Activated T-cell treated with anti-CD3 and anti-CD28 coated beads, Interleukin-2, amount 50 U/mL, for 4 hours (primary cell): ENCODE measurements at regions not wholly inside any gene's neighbourhood (a gene's known extent, or its start where the extent isn't known, plus 50 kb on each side); places are given as distances from the start of the nearest gene placed in this dataset.

Experiments used
- ATAC-seq, 2 donors: fragments of 200-7000 bp; cut with Tn5 transposase; one replicate each; pipeline ENCODE4 v1.10.0; 2021
- DNase-seq: peaks from one replicate; pipeline ENCODE4 v3.0.0-alpha.2; 2020
- H3K27me3 Mint-ChIP-seq: one replicate; pipeline ENCODE4 v1.8.0; 2021; ENCODE audit warnings: low read depth, mixed read lengths
- H3K36me3 Mint-ChIP-seq: one replicate; pipeline ENCODE4 v1.8.0; 2022; ENCODE audit warnings: mixed read lengths; ENCODE audit not compliant: insufficient read depth
- H3K4me1 Mint-ChIP-seq: one replicate; pipeline ENCODE4 v1.8.0; 2021; ENCODE audit warnings: low read depth, mixed read lengths
- H3K4me3 Mint-ChIP-seq: one replicate; pipeline ENCODE4 v1.8.0; 2021; ENCODE audit warnings: mild to moderate bottlenecking, moderate library complexity, mixed read lengths
- H3K9me3 Mint-ChIP-seq: one replicate; pipeline ENCODE4 v1.8.0; 2021; ENCODE audit warnings: mixed read lengths

DNA sequence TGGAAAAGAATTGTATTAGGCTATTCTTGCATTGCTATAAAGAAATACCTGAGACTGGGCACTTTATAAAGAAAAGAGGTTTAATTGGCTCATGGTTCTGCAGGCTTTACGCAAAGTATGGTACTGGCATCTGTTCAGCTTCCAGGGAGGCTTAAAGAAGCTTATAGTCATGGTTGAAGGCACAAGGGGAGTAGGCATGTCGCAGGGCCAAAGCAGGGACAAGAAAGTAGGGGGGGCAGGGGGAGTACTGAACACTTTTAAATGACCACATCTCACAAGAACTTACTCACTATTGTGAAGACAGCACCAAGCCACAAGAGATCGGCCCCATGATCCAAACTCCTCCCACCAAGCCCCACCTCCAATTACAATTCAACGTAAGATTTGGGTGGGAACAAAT lies 152.5 kb upstream of the PHF14 start:
- Mint-ChIP-seq H3K4me3 (no peak overlapping the region), H3K36me3 (no peaks in the 10 kb centered on the region), H3K27me3 (no peaks in the 10 kb centered on the region), H3K9me3 (no peaks in the 10 kb centered on the region), H3K4me1 (no peaks in the 10 kb centered on the region)
- DNase-seq (no peak), ATAC-seq (no peak)

DNA sequence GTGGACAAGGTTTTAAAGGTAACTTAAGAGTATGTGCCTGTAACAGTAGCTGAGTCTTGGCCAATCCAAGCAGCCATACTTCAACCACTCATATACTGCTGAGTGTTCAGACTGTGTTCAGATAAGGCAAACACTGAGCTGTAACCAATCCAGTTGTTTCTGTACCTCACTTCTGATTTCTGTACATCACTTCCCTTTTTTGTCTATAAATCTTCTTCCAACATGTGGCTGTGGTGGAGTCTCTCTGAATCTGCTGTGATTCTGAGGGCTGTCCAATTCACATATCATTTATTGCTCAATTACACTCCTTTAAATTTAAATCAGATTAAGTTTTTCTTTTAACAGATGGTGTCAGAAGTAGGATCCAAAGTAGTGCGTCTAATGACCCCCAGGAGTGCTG lies 149.5 kb upstream of the PHF14 start:
- ATAC-seq (no peak), DNase-seq (no peak)
- Mint-ChIP-seq H3K27me3 (no peaks in the 10 kb centered on the region), H3K36me3 (no peaks in the 10 kb centered on the region), H3K9me3 (no peaks in the 10 kb centered on the region), H3K4me1 (no peaks in the 10 kb centered on the region), H3K4me3 (no peak overlapping the region)

- Mint-ChIP-seq H3K4me3 (no peak overlapping the region), H3K36me3 (no peaks in the 10 kb centered on the region), H3K4me1 (no peaks in the 10 kb centered on the region), H3K27me3 (no peaks in the 10 kb centered on the region), H3K9me3 (no peaks in the 10 kb centered on the region)
- no peak for ATAC-seq
- no peak for DNase-seq
Measured at GRCh38 chr7:10838228-10838627, 135.4 kb upstream of the PHF14 start.

- H3K4me1 Mint-ChIP-seq, result no peaks in the 10 kb centered on the region
- no peaks in the 10 kb centered on the region for H3K9me3 Mint-ChIP-seq
- DNase-seq, result no peak
- no peak overlapping the region for H3K4me3 Mint-ChIP-seq
- no peaks in the 10 kb centered on the region for H3K36me3 Mint-ChIP-seq
- no peaks in the 10 kb centered on the region for H3K27me3 Mint-ChIP-seq
- ATAC-seq, result no peak
Measured at GRCh38 chr7:10845225-10845624, 128.4 kb upstream of the PHF14 start.

DNA sequence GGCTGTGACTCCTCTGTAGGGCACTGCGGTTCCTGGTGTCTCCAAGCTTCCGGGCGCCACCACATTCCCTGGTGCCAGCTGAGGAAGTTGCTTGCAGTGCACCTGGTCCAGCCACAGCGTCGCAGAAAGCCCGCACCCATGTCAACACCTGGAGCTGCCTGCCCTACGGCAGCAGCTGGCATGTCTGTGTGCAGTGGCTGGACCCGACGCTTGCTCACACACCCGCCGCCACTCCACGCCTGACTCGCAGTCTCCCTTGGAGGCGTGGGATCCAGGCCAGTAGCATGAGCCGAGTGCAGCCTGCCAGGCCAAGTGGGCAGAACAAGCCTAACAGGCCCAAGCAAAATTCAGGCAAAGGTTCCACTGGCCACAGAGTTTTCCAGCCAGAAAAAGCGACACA lies 118.1 kb upstream of the PHF14 start:
- H3K27me3 Mint-ChIP-seq, result peaks cover 5% of the 10 kb centered on the region
- no peaks in the 10 kb centered on the region for H3K4me1 Mint-ChIP-seq
- H3K9me3 Mint-ChIP-seq, result no peaks in the 10 kb centered on the region
- H3K4me3 Mint-ChIP-seq, result no peak overlapping the region
- ATAC-seq (no peak), DNase-seq (no peak)
- H3K36me3 Mint-ChIP-seq, result no peaks in the 10 kb centered on the region

GRCh38 chr7:10860516-10860915 lies 113.2 kb upstream of the PHF14 start:
- peaks cover 15% of the 10 kb centered on the region for H3K27me3 Mint-ChIP-seq
- ATAC-seq (no peak), DNase-seq (no peak)
- no peaks in the 10 kb centered on the region for H3K4me1 Mint-ChIP-seq
- no peaks in the 10 kb centered on the region for H3K36me3 Mint-ChIP-seq
- H3K9me3 Mint-ChIP-seq, result no peaks in the 10 kb centered on the region
- no peak overlapping the region for H3K4me3 Mint-ChIP-seq

DNA sequence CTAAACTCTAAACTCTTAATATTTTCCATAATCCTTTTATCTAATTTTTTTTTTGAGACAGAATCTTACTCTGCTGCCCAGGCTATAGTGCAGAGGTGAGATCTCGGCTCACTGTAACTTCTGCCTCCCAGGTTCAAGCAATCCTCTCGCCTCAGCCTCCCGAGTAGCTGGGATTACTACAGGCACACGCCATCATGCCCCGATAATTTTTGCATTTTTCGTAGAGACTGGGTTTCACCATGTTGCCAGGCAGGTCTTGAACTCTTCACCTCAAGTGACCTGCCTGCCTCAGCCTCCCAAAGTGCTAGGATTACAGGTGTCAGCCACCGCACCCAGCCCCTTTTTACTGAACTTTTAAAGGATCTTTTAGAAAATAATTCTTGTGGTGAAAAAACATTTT lies 110.2 kb upstream of the PHF14 start:
- no peak for ATAC-seq
- H3K9me3 Mint-ChIP-seq, result no peaks in the 10 kb centered on the region

GRCh38 chr7:10874666-10875065 lies 99.0 kb upstream of the PHF14 start:
- Mint-ChIP-seq H3K36me3 (no peaks in the 10 kb centered on the region), H3K27me3 (peaks cover 21% of the 10 kb centered on the region), H3K4me1 (no peaks in the 10 kb centered on the region), H3K4me3 (no peak overlapping the region), H3K9me3 (peaks cover 7% of the 10 kb centered on the region)
- no peak for ATAC-seq
- no peak for DNase-seq

More for the DNA sequence above, 110.2 kb upstream of the PHF14 start:
- Mint-ChIP-seq H3K4me1 (no peaks in the 10 kb centered on the region), H3K4me3 (no peak overlapping the region), H3K36me3 (no peaks in the 10 kb centered on the region), H3K27me3 (peaks cover 15% of the 10 kb centered on the region)
- no peak for DNase-seq

- Mint-ChIP-seq H3K4me1 (no peaks in the 10 kb centered on the region), H3K4me3 (no peak overlapping the region), H3K27me3 (peaks cover 18% of the 10 kb centered on the region), H3K9me3 (peaks cover 7% of the 10 kb centered on the region), H3K36me3 (no peaks in the 10 kb centered on the region)
- DNase-seq, result no peak
- no peak for ATAC-seq
Measured at GRCh38 chr7:10875080-10875479, 98.6 kb upstream of the PHF14 start.

DNA sequence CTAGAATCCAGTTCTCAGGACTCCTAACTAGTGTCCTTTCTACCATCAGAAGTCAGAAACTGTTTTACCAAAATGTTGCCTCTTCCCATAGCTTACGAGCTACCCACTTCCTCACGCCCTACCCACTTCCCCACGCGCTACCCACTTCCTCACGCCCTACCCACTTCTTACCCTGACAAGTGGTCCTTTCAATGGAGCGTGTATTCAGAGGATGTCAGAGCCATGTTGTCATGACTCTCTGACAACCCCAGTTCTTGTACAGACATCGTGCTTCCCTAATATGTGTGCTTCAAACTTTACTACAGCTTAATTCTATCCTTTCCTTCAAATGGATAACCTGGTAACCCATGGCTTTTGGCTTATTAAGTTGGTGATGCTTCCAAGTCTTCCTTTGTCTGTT lies 84.8 kb upstream of the PHF14 start:
- Mint-ChIP-seq H3K36me3 (no peaks in the 10 kb centered on the region), H3K4me3 (peak overlapping the region; percentile 53), H3K27me3 (no peaks in the 10 kb centered on the region), H3K4me1 (peaks cover 10% of the 10 kb centered on the region), H3K9me3 (no peaks in the 10 kb centered on the region)
- ATAC-seq (peak; percentile 63 to 66), DNase-seq (no peak)

GRCh38 chr7:10889266-10889898 lies 84.3 kb upstream of the PHF14 start:
- peaks cover 10% of the 10 kb centered on the region for H3K4me1 Mint-ChIP-seq
- no peaks in the 10 kb centered on the region for H3K36me3 Mint-ChIP-seq
- H3K9me3 Mint-ChIP-seq, result no peaks in the 10 kb centered on the region
- ATAC-seq (peak; percentile 81 to 90), DNase-seq (peak; percentile 11)
- peak overlapping the region; percentile 53 for H3K4me3 Mint-ChIP-seq
- H3K27me3 Mint-ChIP-seq, result no peaks in the 10 kb centered on the region

DNA sequence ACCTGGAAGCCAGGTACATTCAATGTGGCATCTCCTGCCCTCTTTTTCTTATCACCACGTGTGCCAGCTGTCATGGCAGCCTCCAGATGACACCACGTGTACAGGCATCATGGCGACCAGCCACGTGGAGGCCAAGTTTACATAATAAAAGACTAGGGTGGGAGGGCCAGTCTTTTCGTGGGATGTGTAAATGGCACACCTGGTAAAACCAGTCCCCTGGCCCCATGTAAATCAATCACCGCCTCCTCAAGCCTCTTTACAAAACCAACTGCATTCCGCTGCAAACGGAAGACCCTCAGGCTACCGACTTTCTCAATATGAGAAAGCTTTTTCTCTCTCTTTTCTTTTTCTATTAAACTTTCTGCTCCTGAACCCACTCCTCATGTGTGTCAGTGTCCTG lies 65.1 kb upstream of the PHF14 start:
- H3K27me3 Mint-ChIP-seq, result peaks cover 3% of the 10 kb centered on the region
- no peak for DNase-seq

DNA sequence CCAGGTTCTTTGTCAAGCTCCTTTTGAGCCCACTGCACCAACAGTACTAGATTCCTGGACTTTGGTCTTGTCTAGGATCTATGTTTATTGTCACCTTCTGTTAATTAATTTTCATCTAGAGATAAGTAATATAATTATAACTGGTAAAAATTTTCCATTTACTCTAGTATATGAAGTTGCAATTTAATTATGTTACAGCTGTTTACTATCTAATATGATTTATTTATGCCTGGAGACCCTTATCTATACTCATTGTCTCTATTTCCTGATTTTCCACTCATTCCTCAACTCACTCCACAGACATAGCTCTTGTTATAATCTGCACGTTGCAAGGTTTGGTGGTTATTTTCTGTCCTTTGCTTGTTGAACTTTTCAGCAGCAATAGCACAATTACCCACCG lies 63.2 kb upstream of the PHF14 start:
- no peaks in the 10 kb centered on the region for H3K4me1 Mint-ChIP-seq
- ATAC-seq, result no peak
- H3K9me3 Mint-ChIP-seq, result peaks cover 5% of the 10 kb centered on the region

More for the DNA sequence above, 65.1 kb upstream of the PHF14 start:
- Mint-ChIP-seq H3K9me3 (peaks cover 5% of the 10 kb centered on the region), H3K4me1 (no peaks in the 10 kb centered on the region), H3K36me3 (peaks cover 3% of the 10 kb centered on the region), H3K4me3 (no peak overlapping the region)
- no peak for ATAC-seq

GRCh38 chr7:10912077-10912476 lies 61.6 kb upstream of the PHF14 start:
- Mint-ChIP-seq H3K36me3 (peaks cover 3% of the 10 kb centered on the region), H3K9me3 (peaks cover 5% of the 10 kb centered on the region), H3K27me3 (peaks cover 10% of the 10 kb centered on the region), H3K4me1 (no peaks in the 10 kb centered on the region), H3K4me3 (no peak overlapping the region)
- no peak for ATAC-seq
- DNase-seq, result no peak

More for the DNA sequence above, 63.2 kb upstream of the PHF14 start:
- Mint-ChIP-seq H3K36me3 (peaks cover 3% of the 10 kb centered on the region), H3K27me3 (peaks cover 8% of the 10 kb centered on the region), H3K4me3 (no peak overlapping the region)
- DNase-seq, result no peak

DNA sequence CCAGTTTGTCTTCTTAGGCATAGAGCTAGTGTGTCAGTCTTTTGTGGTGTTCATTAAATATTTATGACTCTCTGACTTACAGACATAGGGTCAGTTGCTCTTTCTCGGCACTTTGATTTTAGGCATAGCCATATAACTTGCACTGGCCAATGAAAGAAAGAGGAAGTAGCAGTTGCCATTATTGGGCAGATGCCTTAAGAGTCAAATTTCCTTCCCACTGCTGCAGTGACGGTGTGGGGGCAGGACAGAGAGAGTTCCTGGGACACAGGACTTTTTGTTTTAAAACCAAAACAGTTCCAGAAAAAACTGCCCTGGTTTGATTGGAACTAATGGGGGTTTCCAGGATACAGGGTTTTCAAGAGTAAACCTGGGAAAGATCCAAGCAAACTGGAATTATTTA lies 60.2 kb upstream of the PHF14 start:
- Mint-ChIP-seq H3K4me3 (no peak overlapping the region), H3K4me1 (no peaks in the 10 kb centered on the region), H3K27me3 (peaks cover 10% of the 10 kb centered on the region), H3K9me3 (peaks cover 5% of the 10 kb centered on the region), H3K36me3 (peaks cover 3% of the 10 kb centered on the region)
- ATAC-seq, result no peak
- DNase-seq, result no peak
